Peyer's patch (tissue), 4 donors: ENCODE measurements at regions not wholly inside any gene's neighbourhood (a gene's known extent, or its start where the extent isn't known, plus 50 kb on each side); places are given as distances from the start of the nearest gene placed in this dataset.

Experiments
- DNase-seq, 3 donors: peaks; one replicate each; pipeline ENCODE4 v3.0.0-alpha.2; 2017 to 2019
- H3K27ac ChIP-seq, 4 donors: fragments of 200-600 bp; sonication (generic); one replicate each; pipeline ENCODE4 v1.5.1; 2016 to 2019
- H3K27me3 ChIP-seq, 2 donors: fragments of 200-600 bp; sonication (generic); one replicate each; pipeline ENCODE4 v1.5.1; 2019
- H3K36me3 ChIP-seq, 3 donors: fragments of 200-600 bp; sonication (generic); one replicate each; pipeline ENCODE4 v1.5.1; 2016 to 2019
- H3K4me1 ChIP-seq, 4 donors: fragments of 200-600 bp; sonication (generic); one replicate each; pipeline ENCODE4 v1.5.1; 2016 to 2019
- H3K4me3 ChIP-seq, 4 donors: fragments of 200-600 bp; sonication (generic); 1 replicate in 3 of 4; 2 replicates in 1 of 4; pipeline ENCODE4 v1.5.1; 2016 to 2019; ENCODE audit warnings: mild to moderate bottlenecking in 1 of 4
- H3K9me3 ChIP-seq, 4 donors: fragments of 200-600 bp; sonication (generic); one replicate each; pipeline ENCODE4 v1.5.1; 2016 to 2019; ENCODE audit warnings: mild to moderate bottlenecking in 1 of 4
- CTCF ChIP-seq, 6 experiments: fragments of 450-650 bp in 4 of 6; fragments of 200-600 bp in 2 of 6; sonication (generic) in 1 of 6; IDR thresholded peaks; one replicate each; pipeline ENCODE4 v1.5.1; 2017 to 2019; ENCODE audit warnings: antibody characterized with exemption in 6 of 6, mild to moderate bottlenecking in 3 of 6, moderate library complexity in 1 of 6
- POLR2A ChIP-seq, 2 donors: fragments of 450-650 bp; IDR thresholded peaks; one replicate each; pipeline ENCODE4 v1.5.1; 2017; ENCODE audit warnings: antibody characterized with exemption in 2 of 2, mild to moderate bottlenecking in 2 of 2, moderate library complexity in 2 of 2

DNA sequence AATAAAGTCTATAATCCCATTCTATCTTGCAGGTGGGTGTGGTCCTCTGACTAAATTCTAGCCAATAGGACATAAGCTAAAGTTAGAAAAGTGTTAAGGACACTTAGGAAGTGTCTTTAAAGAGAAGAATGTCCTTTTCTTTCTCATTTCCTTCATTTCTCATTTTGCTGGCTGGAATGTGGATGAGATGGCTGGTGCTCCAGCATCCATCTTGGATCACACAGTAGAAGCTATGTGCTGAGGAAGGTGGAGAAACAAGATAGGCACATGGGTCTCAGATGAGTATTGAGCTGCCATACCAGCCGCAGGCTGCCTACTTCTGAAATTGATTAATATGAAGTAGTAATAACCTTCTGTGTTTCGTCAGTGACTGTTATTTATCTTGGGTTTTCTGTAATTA lies 289.0 kb downstream of the LRFN2 start:
- H3K9me3 ChIP-seq = peaks cover 0 to 4% (median 0%) of the 10 kb centered on the region in 4 donors
- H3K4me1 ChIP-seq = no peaks in the 10 kb centered on the region
- no peak for DNase-seq
- H3K27ac ChIP-seq = no peak overlapping the region
- no peaks in the 10 kb centered on the region for H3K27me3 ChIP-seq
- no peaks in the 10 kb centered on the region for H3K36me3 ChIP-seq
- TF ChIP-seq POLR2A (IDR thresholded peaks at IDR 0.05) (no peak), CTCF (IDR thresholded peaks at IDR 0.05) (no peak)
- H3K4me3 ChIP-seq = no peak overlapping the region

DNA sequence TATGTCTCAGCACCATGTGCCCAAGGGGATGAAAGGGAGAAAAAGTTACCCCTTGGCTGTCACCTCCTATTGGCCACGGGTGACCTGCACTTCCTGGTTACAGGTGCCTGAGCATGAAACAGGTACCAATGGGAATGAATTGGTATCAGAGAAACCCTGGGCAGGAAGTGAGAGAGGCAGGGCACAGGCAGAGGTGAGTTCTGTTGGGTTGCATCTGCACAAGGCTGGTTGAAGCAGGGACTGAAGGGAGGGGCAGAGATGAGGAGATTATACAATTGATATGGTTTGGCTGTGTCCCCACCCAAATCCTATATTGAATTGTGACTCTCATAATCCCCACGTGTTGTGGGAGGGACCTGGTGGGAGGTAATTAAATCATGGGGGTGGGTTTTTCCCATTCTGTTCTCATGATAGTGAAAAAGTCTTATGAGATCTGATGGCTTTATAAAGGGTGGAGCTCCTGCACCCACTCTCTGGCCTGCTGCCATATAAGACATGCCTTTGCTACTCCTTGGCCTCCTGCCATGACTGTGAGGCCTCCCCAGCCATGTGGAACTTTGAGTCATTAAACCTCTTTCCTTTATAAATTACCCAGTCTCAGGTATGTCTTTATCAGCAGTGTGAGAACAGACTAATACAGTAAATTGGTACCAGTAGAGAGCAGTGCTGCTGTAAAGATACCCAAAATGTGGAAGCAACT lies 291.8 kb downstream of the LRFN2 start:
- Histone ChIP-seq H3K27ac (no peak overlapping the region), H3K9me3 (peaks cover 0 to 4% (median 0%) of the 10 kb centered on the region in 4 donors), H3K27me3 (no peaks in the 10 kb centered on the region), H3K4me1 (no peaks in the 10 kb centered on the region), H3K4me3 (no peak overlapping the region), H3K36me3 (no peaks in the 10 kb centered on the region)
- no peak for DNase-seq
- no peak for TF ChIP-seq POLR2A (IDR thresholded peaks at IDR 0.05)
- no peak for TF ChIP-seq CTCF (IDR thresholded peaks at IDR 0.05)

- H3K9me3 ChIP-seq = peaks cover 0 to 4% (median 0%) of the 10 kb centered on the region in 4 donors
- H3K27ac ChIP-seq = no peak overlapping the region
- H3K27me3 ChIP-seq = no peaks in the 10 kb centered on the region
- TF ChIP-seq POLR2A (IDR thresholded peaks at IDR 0.05) (no peak), CTCF (IDR thresholded peaks at IDR 0.05) (no peak)
- H3K4me1 ChIP-seq = no peaks in the 10 kb centered on the region
- H3K36me3 ChIP-seq = no peaks in the 10 kb centered on the region
- no peak overlapping the region for H3K4me3 ChIP-seq
- DNase-seq = no peak
These were observed 293.5 kb downstream of the LRFN2 start for GRCh38 chr6:40293460-40294185.

DNA sequence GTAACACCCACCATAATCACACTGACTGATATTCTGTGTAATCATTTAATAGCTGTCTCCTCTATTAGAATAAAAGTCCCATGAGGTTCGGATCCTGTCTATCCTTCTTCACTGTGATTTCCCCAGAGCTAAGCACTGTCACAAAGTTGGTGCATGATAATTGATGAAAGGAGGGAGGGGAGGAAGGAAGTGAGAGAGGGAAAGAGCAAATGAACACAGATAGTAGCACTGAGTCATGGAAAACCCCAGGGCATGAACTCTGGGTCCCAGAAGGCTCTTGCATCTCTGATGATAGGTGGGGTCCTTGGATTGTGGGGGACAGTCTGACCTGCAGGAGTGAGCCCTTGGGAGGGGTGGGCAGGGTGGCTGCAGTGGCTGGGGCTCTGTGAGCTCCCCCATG lies 294.1 kb downstream of the LRFN2 start:
- no peak for DNase-seq
- H3K36me3 ChIP-seq = no peaks in the 10 kb centered on the region
- H3K27me3 ChIP-seq = no peaks in the 10 kb centered on the region
- TF ChIP-seq CTCF (IDR thresholded peaks at IDR 0.05) (no peak), POLR2A (IDR thresholded peaks at IDR 0.05) (no peak)
- no peaks in the 10 kb centered on the region for H3K4me1 ChIP-seq
- H3K27ac ChIP-seq = no peak overlapping the region
- H3K4me3 ChIP-seq = no peak overlapping the region
- no peaks in the 10 kb centered on the region for H3K9me3 ChIP-seq

- Histone ChIP-seq H3K27ac (no peak overlapping the region), H3K36me3 (no peaks in the 10 kb centered on the region), H3K4me1 (no peaks in the 10 kb centered on the region), H3K27me3 (no peaks in the 10 kb centered on the region), H3K4me3 (no peak overlapping the region), H3K9me3 (no peaks in the 10 kb centered on the region)
- DNase-seq = no peak
- TF ChIP-seq CTCF (IDR thresholded peaks at IDR 0.05) (no peak), POLR2A (IDR thresholded peaks at IDR 0.05) (no peak)
These were observed 296.3 kb downstream of the LRFN2 start for GRCh38 chr6:40290816-40291215.
